CD4-positive, alpha-beta T cell treated with Interleukin-10 for 1 hour (primary cell): ENCODE measurements at regions not wholly inside any gene's neighbourhood (a gene's known extent, or its start where the extent isn't known, plus 50 kb on each side); places are given as distances from the start of the nearest gene placed in this dataset.
"Not testable (repeated sequence)": the region's sequence is repeated elsewhere in the genome, so short reads cannot be mapped to it uniquely, and the experiment has no call there.

Experiments used
- DNase-seq: peaks from one replicate; pipeline ENCODE4 v3.0.0-alpha.2; 2020

- no peak for DNase-seq
These were observed 176.3 kb upstream of the TMEM45B start for GRCh38 chr11:129639300-129639699.

- no peak for DNase-seq
These were observed 175.0 kb upstream of the TMEM45B start for GRCh38 chr11:129640671-129641070.

GRCh38 chr11:129643031-129643721 lies 172.5 kb upstream of the TMEM45B start:
- no peak for DNase-seq

- no peak for DNase-seq
These were observed 171.3 kb upstream of the TMEM45B start for GRCh38 chr11:129644326-129644725.

GRCh38 chr11:129645943-129646342 lies 169.7 kb upstream of the TMEM45B start:
- no peak for DNase-seq

- not testable (repeated sequence) for DNase-seq
These were observed 165.6 kb upstream of the TMEM45B start for GRCh38 chr11:129650044-129650443.

- DNase-seq: no peak
These were observed 162.8 kb upstream of the TMEM45B start for GRCh38 chr11:129652835-129653234.

- no peak for DNase-seq
These were observed 160.3 kb upstream of the TMEM45B start for GRCh38 chr11:129655247-129655832.

GRCh38 chr11:129657866-129658525 lies 157.7 kb upstream of the TMEM45B start:
- DNase-seq: no peak

GRCh38 chr11:129658526-129658867 lies 157.2 kb upstream of the TMEM45B start:
- DNase-seq: no peak

- no peak for DNase-seq
These were observed 134.7 kb upstream of the TMEM45B start for GRCh38 chr11:129680907-129681306.

GRCh38 chr11:129681344-129682114 lies 134.1 kb upstream of the TMEM45B start:
- no peak for DNase-seq

- DNase-seq: no peak
These were observed 129.4 kb upstream of the TMEM45B start for GRCh38 chr11:129686269-129686668.

GRCh38 chr11:129691142-129691541 lies 124.5 kb upstream of the TMEM45B start:
- DNase-seq: no peak

GRCh38 chr11:129694538-129694937 lies 121.1 kb upstream of the TMEM45B start:
- no peak for DNase-seq

GRCh38 chr11:129694966-129695365 lies 120.7 kb upstream of the TMEM45B start:
- DNase-seq: no peak

GRCh38 chr11:129695571-129696308 lies 119.9 kb upstream of the TMEM45B start:
- peak; percentile 54 for DNase-seq

GRCh38 chr11:129696309-129696989 lies 119.2 kb upstream of the TMEM45B start:
- no peak for DNase-seq

- no peak for DNase-seq
These were observed 117.4 kb upstream of the TMEM45B start for GRCh38 chr11:129698212-129698611.

GRCh38 chr11:129699711-129700304 lies 115.8 kb upstream of the TMEM45B start:
- DNase-seq: no peak

- no peak for DNase-seq
These were observed 114.9 kb upstream of the TMEM45B start for GRCh38 chr11:129700701-129701100.

GRCh38 chr11:129701706-129702105 lies 113.9 kb upstream of the TMEM45B start:
- no peak for DNase-seq
